SU-DHL-6 (cell line): ENCODE measurements at regions not wholly inside any gene's neighbourhood (a gene's known extent, or its start where the extent isn't known, plus 50 kb on each side); places are given as distances from the start of the nearest gene placed in this dataset.

Source experiments
- H2AFZ ChIP-seq: fragments of 200-600 bp; sonication (generic); 2 replicates; pipeline ENCODE4 v1.6.1; 2014; ENCODE audit warnings: low read depth, mild to moderate bottlenecking, moderate library complexity, mixed read lengths, antibody characterized with exemption, low read length; ENCODE audit not compliant: severe bottlenecking
- H3F3A ChIP-seq: fragments of 200-600 bp; shearing (Covaris generic); 2 replicates; pipeline ENCODE4 v1.6.0; 2016; ENCODE audit warnings: antibody characterized with exemption, mild to moderate bottlenecking; ENCODE audit not compliant: insufficient read depth
- H3K27ac ChIP-seq: fragments of 200-600 bp; sonication (generic); 2 replicates; pipeline ENCODE4 v1.5.1; 2016; ENCODE audit warnings: low read depth, mild to moderate bottlenecking, low read length, moderate library complexity, mixed read lengths
- H3K27me3 ChIP-seq: fragments of 200-600 bp; sonication (generic), shearing (Covaris generic); 2 replicates; pipeline ENCODE4 v1.6.0; 2014; ENCODE audit warnings: mild to moderate bottlenecking, low read length
- H3K36me3 ChIP-seq: fragments of 200-600 bp; sonication (generic); 2 replicates; pipeline ENCODE4 v1.6.1; 2014; ENCODE audit warnings: mild to moderate bottlenecking, low read length, mixed read lengths
- H3K4me2 ChIP-seq: fragments of 300-600, 200-600 bp; shearing (Covaris generic), sonication (generic); 2 replicates; pipeline ENCODE4 v1.6.0; 2014; ENCODE audit warnings: low read length, low read depth, mild to moderate bottlenecking; ENCODE audit not compliant: poor library complexity, severe bottlenecking
- H3K4me3 ChIP-seq: fragments of 200-600 bp; sonication (generic); 2 replicates; pipeline ENCODE4 v1.5.1; 2014; ENCODE audit warnings: antibody characterized with exemption, low read length, mild to moderate bottlenecking, mixed read lengths; ENCODE audit not compliant: insufficient read depth, poor library complexity, severe bottlenecking
- H3K79me2 ChIP-seq: fragments of 200-600 bp; sonication (generic); 2 replicates; pipeline ENCODE4 v1.6.1; 2014; ENCODE audit warnings: mild to moderate bottlenecking, low read length, moderate library complexity; ENCODE audit not compliant: insufficient read depth
- H3K9ac ChIP-seq: fragments of 200-600 bp; sonication (generic); 2 replicates; pipeline ENCODE4 v1.7.0; 2014; ENCODE audit warnings: mild to moderate bottlenecking, low read length
- H3K9me2 ChIP-seq: fragments of 200-600 bp; sonication (generic); replicated peaks from 2 replicates; pipeline ENCODE4 v1.6.1; 2014; ENCODE audit warnings: low read length; ENCODE audit not compliant: insufficient read depth
- H3K9me3 ChIP-seq: fragments of 200-600 bp; sonication (generic); 2 replicates; pipeline ENCODE4 v1.6.1; 2014; ENCODE audit warnings: low read length, mixed read lengths; ENCODE audit not compliant: insufficient read depth
- H4K20me1 ChIP-seq: fragments of 200-600 bp; sonication (generic); 2 replicates; pipeline ENCODE4 v1.6.1; 2014; ENCODE audit warnings: low read depth, mild to moderate bottlenecking, antibody characterized with exemption, low read length, moderate library complexity, mixed read lengths
- EZH2phosphoT487 ChIP-seq: fragments of 200-600 bp; sonication (generic), shearing (Covaris generic); conservative IDR thresholded peaks from 2 replicates; pipeline ENCODE4 v1.6.1; 2018; ENCODE audit warnings: mild to moderate bottlenecking, antibody characterized with exemption, low read length, moderate library complexity, mixed read lengths
- TF ChIP-seq, protein P1 (sequence below): fragments of 200-600 bp; sonication (generic); IDR thresholded peaks from one replicate; pipeline ENCODE4 v1.5.1; 2017; ENCODE audit warnings: antibody characterized with exemption, mild to moderate bottlenecking, low read length, moderate library complexity; ENCODE audit not compliant: insufficient read depth, poor library complexity, severe bottlenecking

GRCh38 chr9:129290606-129291005 is 112.5 kb upstream of the IER5L start:
- Histone ChIP-seq H3K27ac (no peak overlapping the region), H3K9me2 (no peaks in the 10 kb centered on the region), H3K36me3 (no peaks in the 10 kb centered on the region), H3K79me2 (no peaks in the 10 kb centered on the region), H3K9ac (no peak overlapping the region), H3K9me3 (no peaks in the 10 kb centered on the region), H3K4me2 (no peak overlapping the region), H2AFZ (no peak overlapping the region), H4K20me1 (no peaks in the 10 kb centered on the region), H3F3A (no peaks in the 10 kb centered on the region), H3K4me3 (no peak overlapping the region), H3K27me3 (no peaks in the 10 kb centered on the region)
- no peak for TF ChIP-seq EZH2phosphoT487
- TF ChIP-seq, protein P1, sequence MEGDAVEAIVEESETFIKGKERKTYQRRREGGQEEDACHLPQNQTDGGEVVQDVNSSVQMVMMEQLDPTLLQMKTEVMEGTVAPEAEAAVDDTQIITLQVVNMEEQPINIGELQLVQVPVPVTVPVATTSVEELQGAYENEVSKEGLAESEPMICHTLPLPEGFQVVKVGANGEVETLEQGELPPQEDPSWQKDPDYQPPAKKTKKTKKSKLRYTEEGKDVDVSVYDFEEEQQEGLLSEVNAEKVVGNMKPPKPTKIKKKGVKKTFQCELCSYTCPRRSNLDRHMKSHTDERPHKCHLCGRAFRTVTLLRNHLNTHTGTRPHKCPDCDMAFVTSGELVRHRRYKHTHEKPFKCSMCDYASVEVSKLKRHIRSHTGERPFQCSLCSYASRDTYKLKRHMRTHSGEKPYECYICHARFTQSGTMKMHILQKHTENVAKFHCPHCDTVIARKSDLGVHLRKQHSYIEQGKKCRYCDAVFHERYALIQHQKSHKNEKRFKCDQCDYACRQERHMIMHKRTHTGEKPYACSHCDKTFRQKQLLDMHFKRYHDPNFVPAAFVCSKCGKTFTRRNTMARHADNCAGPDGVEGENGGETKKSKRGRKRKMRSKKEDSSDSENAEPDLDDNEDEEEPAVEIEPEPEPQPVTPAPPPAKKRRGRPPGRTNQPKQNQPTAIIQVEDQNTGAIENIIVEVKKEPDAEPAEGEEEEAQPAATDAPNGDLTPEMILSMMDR: no peak

- H4K20me1 ChIP-seq: no peaks in the 10 kb centered on the region
- no peak overlapping the region for H3K4me2 ChIP-seq
- TF ChIP-seq EZH2phosphoT487: no peak
- TF ChIP-seq, protein P1: no peak
- no peaks in the 10 kb centered on the region for H3K36me3 ChIP-seq
- H3K9me3 ChIP-seq: no peaks in the 10 kb centered on the region
- no peak overlapping the region for H3K9ac ChIP-seq
- no peaks in the 10 kb centered on the region for H3K9me2 ChIP-seq
- H3K4me3 ChIP-seq: no peak overlapping the region
- no peaks in the 10 kb centered on the region for H3F3A ChIP-seq
- H2AFZ ChIP-seq: no peak overlapping the region
- no peaks in the 10 kb centered on the region for H3K27me3 ChIP-seq
- H3K79me2 ChIP-seq: no peaks in the 10 kb centered on the region
- no peak overlapping the region for H3K27ac ChIP-seq
Observed at GRCh38 chr9:129289883-129290282, 111.8 kb upstream of the IER5L start.

DNA sequence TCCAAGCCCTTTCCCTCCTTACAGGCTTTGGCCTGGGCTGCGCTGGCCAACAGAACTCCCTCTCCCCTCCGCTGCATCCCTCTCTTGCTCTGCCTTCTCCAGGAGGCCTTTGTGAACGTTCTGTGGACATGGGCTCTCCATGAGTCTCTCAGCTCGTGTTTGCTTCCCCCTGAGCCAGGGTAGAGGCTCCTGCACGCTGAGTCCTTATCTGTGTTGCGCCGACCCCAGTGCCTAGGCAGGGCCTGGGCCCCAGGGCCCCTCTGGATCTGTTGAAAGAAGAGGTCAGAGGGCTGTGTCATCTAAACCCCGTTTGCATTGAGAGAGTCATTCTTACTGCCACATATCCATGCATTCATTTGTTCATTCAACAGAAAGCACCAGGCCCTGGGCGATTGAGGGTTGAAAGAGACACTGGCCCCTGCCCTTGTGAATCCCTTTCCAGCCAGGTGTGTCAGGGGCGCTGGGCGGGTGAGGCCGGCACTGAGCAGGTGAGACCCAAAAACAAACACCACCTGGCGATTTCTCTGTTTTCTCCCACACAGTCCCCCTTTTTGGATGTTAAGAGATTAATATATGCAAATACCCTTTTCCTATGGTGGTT is 111.2 kb upstream of the IER5L start:
- Histone ChIP-seq H3K9ac (no peak overlapping the region), H3K27me3 (no peaks in the 10 kb centered on the region), H3K9me2 (no peaks in the 10 kb centered on the region), H3K36me3 (no peaks in the 10 kb centered on the region), H3F3A (no peaks in the 10 kb centered on the region), H3K9me3 (no peaks in the 10 kb centered on the region), H3K4me3 (no peak overlapping the region), H3K79me2 (no peaks in the 10 kb centered on the region), H2AFZ (no peak overlapping the region), H3K27ac (no peak overlapping the region), H4K20me1 (no peaks in the 10 kb centered on the region), H3K4me2 (no peak overlapping the region)
- TF ChIP-seq EZH2phosphoT487: no peak
- TF ChIP-seq, protein P1: no peak
